ENCODE measurements at regions not wholly inside any gene's neighbourhood (a gene's known extent, or its start where the extent isn't known, plus 50 kb on each side); places are given as distances from the start of the nearest gene placed in this dataset.
"Not testable (repeated sequence)": the region's sequence is repeated elsewhere in the genome, so short reads cannot be mapped to it uniquely, and the experiment has no call there.

DNA sequence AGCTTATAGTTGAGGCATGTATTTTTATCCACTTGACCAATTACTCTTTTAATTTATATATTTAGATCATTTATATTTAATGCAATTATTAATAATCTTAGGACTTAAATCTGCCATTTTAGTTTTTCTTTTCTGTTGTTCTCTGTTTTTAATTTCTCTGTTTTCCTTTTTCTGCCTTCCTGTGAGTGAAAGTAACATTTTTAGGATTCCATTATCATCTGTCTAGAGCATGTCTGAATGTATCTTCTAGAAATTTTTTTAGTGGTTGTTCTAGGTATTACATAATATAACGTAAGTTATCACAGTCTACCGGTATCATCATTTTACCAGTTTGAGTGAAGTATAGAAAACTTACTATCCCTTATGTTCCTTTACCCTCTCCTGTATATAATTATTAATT is 197.3 kb downstream of the UNC5CL start:
- no peak for DNase-seq (ENCODE audit: low read depth)

GRCh38 chr6:40832691-40833090 is 206.3 kb downstream of the UNC5CL start:
- no peak for DNase-seq (ENCODE audit: low read depth)

- DNase-seq (ENCODE audit: low read depth) = no peak
Observed at GRCh38 chr6:40831381-40831780, 207.6 kb downstream of the UNC5CL start.

DNA sequence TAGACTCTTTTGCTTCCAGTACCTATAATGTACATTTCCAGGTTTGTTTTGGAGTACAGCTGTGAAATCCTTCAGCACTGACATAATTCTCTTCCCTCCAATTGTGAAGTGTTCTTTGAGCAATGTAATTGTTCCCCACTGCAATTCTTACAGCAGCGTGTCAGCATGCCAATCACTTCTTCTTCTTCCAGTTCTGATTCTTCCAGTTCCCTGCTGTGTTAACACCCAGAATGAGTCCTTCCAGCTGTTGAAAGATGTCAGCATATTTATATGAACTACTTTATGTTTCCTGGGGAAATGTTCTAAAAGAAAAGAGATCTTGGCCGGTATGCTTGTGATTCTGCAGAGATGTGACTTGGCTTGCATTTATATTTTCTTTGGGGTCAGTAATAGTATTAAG is 213.9 kb downstream of the UNC5CL start:
- no peak for DNase-seq (ENCODE audit: low read depth)

- not testable (repeated sequence) for DNase-seq (ENCODE audit: low read depth)
Observed at GRCh38 chr6:40823917-40824891, 214.8 kb downstream of the UNC5CL start.

DNA sequence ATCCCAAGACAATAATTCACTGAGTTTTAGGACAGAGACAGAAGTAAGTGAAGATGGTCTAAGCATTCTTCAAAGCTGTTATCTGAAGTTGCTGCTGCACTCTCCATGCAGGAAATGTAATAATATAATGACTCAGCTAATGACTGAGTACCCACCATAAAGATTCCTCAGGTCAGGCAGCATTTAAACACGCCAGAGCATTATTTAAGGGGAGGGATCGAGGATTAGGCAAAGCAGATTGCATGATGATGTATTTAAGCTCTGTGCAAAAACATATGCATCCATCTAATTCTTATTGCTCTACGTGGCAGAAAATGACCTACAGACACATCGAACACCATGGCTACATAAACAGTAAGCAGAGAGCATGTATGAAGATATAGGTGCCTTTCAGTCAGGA is 216.4 kb downstream of the UNC5CL start:
- DNase-seq (ENCODE audit: low read depth) = peak; percentile 69

DNA sequence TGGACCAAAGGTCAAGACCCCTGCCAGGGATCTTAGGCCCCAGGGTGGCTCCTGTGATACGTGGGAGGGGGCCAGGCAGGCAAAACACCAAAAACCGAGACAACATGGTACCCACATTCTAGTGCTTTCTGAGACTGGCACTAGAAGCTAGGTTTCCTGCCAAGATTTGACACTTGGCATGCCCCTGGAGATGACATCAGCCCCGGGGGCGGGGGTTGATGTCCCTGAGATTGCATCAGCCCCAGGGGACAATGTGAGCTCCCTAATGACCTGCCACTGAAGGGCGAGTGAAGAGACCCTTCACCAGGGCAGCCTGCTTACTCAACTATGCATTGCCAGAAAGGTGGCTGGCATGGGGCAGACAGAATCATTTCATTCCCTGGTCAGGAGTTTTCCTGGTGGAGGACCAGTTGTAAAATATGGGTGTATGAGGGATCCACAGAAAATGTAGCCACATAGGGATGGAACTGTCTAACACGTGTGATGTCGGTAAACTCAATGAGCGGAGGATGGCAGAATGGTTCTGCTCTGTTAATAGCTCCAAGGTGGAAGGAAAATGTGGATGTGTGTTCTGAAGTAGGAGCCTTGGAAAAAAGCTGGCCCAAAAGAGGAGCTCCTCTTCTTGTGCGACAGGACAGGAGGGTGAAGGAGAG is 219.7 kb downstream of the UNC5CL start:
- DNase-seq (ENCODE audit: low read depth) = no peak

GRCh38 chr6:40817369-40817768 is 221.7 kb downstream of the UNC5CL start:
- DNase-seq (ENCODE audit: low read depth) = no peak

DNA sequence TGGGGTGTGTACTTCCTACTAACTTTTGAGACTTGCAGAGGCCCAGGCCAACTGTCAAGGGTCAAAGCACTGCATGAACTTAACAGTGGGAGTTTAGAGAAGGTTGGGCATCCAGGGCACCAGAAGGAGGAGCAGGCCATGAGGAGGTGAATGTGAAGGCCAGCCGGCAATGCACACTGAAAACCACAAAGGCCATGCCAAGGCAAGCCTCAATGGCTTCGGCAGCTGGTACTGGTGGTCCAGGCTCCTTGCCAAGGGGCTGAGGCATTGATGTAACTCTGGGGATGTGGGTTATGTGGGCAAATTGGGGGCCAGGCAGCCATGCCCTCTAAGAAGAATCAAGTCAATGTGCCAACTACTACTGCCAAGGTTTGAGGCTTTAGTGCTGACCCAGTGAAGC is 222.4 kb downstream of the UNC5CL start:
- no peak for DNase-seq (ENCODE audit: low read depth)

DNA sequence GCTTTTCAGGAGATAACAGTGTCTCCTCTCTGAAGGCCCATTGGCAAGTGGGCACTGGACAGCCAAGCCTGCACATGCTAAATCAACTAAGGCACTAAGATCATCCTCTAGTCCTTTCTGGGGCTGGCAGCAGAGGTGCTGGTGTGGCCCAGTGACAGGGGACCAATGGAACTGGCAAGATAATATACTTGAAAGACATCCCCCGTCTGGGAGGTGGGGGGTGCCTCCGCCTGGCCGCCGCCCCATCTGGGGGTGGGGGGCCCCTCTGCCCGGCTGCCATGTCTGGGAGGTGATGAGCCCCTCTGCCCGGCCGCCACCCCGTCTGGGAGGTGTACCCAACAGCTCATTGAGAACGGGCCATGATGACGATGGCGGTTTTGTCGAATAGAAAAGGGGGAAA is 223.3 kb downstream of the UNC5CL start:
- no peak for DNase-seq (ENCODE audit: low read depth)

GRCh38 chr6:40810171-40810570 is 223.0 kb upstream of the LRFN2 start:
- DNase-seq (ENCODE audit: low read depth) = peak; percentile 26

DNA sequence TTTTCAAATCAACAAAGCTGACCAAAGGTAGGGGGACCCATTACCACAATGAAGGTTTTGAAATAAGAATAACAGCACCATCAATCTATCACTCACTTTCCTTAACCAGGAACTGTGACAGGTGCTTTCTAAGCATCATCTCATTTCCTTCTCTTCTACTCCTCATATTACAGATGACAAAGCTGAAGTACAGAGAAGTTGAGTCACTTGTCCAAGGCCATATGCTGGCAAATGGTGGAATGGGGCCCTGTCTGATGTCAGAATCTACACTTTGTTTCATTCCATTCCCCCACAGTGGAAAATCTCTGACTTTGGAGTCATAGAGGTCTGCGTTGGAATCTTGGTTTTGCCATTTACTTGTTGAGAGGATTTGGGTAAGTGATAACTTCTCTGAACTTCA is 222.5 kb upstream of the LRFN2 start:
- no peak for DNase-seq (ENCODE audit: low read depth)

GRCh38 chr6:40807484-40807883 is 220.3 kb upstream of the LRFN2 start:
- DNase-seq (ENCODE audit: low read depth) = peak; percentile 31

- no peak for DNase-seq (ENCODE audit: low read depth)
Observed at GRCh38 chr6:40806256-40806864, 219.2 kb upstream of the LRFN2 start.

DNA sequence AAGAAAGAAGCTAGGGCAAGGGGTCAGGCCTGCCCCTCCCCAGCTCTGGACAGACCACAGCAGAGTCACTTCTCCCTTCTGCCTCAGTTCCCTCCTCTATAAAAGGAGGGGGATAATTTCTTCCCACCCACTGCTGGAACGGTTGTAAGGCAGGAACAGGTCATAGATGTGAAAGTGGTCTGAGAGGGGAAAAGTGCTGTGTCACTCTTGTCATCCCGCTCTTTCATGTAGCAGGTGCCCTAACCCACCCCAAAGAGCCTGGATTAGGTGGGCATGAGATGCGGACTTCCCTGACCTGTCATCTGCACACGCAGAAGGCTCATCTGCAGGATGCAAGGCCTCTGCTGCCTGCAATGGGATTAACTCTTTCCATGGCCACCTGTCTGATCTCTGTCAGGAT is 218.2 kb upstream of the LRFN2 start:
- DNase-seq (ENCODE audit: low read depth) = no peak

DNA sequence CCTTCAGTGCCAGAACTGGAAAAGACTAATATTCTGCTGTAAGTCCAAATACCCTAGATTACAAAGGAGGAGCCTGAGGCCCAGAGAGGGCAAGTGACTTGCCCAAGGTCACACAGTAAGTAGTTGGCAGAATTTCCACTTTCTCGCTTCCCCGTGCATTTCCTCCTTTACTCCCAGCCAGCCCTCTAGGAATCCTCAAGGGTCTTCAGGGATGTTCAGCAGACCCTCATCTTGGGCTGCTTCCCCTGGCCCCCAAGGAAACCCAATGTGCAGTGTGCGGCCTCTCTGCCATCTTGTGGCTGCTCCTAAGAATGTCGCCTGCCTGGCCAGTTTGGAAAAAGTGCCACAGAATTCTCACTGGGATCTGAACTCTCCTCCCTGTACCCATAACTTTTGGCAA is 217.7 kb upstream of the LRFN2 start:
- DNase-seq (ENCODE audit: low read depth) = no peak

DNA sequence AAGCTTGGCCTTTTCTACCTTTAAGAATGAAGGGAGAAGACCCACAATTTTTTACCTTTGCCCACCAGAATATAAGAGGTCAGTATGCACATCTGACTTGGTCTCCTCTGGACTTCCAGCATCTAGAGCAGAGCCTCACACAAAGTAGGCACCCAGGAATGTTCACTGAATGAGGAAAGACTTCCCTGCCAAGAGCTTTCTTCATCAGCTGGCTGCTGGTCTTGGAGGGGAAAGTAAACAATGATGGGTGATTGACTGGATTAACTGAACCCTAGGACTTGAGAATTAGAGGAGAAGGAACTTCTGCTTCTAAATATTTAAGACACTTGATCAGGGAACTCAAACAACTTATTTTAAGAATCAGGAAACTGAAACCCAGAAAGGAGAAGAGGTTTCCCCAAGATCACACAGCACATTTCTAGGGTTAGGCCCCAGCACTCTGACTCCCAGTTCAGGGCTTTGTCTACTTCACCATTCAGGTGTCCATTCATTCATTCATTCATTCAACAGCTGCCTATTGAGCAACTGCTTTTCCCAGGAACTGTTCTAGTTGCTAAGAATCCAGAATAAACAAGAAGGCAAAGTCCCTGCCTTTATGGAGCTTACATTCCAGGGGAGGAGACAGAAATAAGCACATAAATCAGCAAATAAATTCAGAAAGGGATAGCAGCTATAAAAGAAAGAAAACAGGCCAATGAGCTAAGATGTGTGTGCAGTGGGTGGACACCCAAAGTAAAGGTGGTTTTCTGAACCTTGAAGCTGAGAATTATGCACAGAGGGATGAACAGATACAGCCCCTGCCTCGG is 216.9 kb upstream of the LRFN2 start:
- no peak for DNase-seq (ENCODE audit: low read depth)

- no peak for DNase-seq (ENCODE audit: low read depth)
Observed at GRCh38 chr6:40802481-40802880, 215.3 kb upstream of the LRFN2 start.

GRCh38 chr6:40799296-40800140 is 212.4 kb upstream of the LRFN2 start:
- no peak for DNase-seq (ENCODE audit: low read depth)

GRCh38 chr6:40798069-40798770 is 211.1 kb upstream of the LRFN2 start:
- DNase-seq (ENCODE audit: low read depth) = no peak
